ENCODE measurements at regions not wholly inside any gene's neighbourhood (a gene's known extent, or its start where the extent isn't known, plus 50 kb on each side); places are given as distances from the start of the nearest gene placed in this dataset.

DNA sequence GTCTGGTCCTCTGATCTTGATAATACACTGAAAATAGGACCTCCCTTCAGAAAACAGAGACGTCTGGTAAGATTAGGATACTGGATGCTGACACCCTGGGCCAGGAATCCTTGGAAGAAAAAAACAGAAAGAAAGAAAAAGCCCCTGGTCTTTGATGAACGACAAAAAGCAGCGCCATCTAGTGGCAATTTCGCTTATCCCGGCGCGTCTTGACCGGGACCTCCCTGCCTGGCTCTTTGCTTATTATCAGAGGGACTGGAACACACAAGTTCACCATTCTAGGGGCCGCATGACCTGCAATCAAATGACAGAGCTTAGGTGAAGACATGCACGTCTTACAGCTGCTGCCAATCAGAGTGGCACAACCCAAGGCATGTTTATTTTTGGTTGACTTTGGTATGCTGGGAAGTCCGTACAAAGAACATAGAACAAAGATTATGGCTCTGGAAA lies 114.9 kb upstream of the NFIB start:
- no peaks in the 10 kb centered on the region for H3K36me3 ChIP-seq (ENCODE audit: low read length)
- H3K9me2 ChIP-seq (replicated peaks; ENCODE audit: insufficient read depth, low read length), result no peaks in the 10 kb centered on the region
- no peaks in the 10 kb centered on the region for H3F3A ChIP-seq (ENCODE audit: insufficient read depth)
- H3K79me2 ChIP-seq (ENCODE audit: insufficient read depth, low read length), result no peaks in the 10 kb centered on the region
- H3K4me2 ChIP-seq (ENCODE audit: low read depth, low read length, poor library complexity, severe bottlenecking), result no peak overlapping the region
- peak overlapping the region; percentile 21 for H2AFZ ChIP-seq (ENCODE audit: low read depth, low read length, severe bottlenecking)
- TF ChIP-seq, protein P1, sequence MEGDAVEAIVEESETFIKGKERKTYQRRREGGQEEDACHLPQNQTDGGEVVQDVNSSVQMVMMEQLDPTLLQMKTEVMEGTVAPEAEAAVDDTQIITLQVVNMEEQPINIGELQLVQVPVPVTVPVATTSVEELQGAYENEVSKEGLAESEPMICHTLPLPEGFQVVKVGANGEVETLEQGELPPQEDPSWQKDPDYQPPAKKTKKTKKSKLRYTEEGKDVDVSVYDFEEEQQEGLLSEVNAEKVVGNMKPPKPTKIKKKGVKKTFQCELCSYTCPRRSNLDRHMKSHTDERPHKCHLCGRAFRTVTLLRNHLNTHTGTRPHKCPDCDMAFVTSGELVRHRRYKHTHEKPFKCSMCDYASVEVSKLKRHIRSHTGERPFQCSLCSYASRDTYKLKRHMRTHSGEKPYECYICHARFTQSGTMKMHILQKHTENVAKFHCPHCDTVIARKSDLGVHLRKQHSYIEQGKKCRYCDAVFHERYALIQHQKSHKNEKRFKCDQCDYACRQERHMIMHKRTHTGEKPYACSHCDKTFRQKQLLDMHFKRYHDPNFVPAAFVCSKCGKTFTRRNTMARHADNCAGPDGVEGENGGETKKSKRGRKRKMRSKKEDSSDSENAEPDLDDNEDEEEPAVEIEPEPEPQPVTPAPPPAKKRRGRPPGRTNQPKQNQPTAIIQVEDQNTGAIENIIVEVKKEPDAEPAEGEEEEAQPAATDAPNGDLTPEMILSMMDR (IDR thresholded peaks at IDR 0.05; ENCODE audit: insufficient read depth, low read length, poor library complexity, severe bottlenecking), result peak; percentile 86
- no peak for TF ChIP-seq EZH2phosphoT487 (conservative IDR thresholded peaks at IDR 0.05; ENCODE audit: low read length)
- H3K9ac ChIP-seq (ENCODE audit: low read length), result no peak overlapping the region
- H3K4me3 ChIP-seq (ENCODE audit: insufficient read depth, low read length, poor library complexity, severe bottlenecking), result no peak overlapping the region
- H3K27me3 ChIP-seq (ENCODE audit: low read length), result no peaks in the 10 kb centered on the region
- H3K27ac ChIP-seq (ENCODE audit: low read depth, low read length), result no peak overlapping the region
- H3K9me3 ChIP-seq (ENCODE audit: insufficient read depth, low read length), result no peaks in the 10 kb centered on the region
- H4K20me1 ChIP-seq (ENCODE audit: low read depth, low read length), result no peaks in the 10 kb centered on the region

- no peak overlapping the region for H3K4me3 ChIP-seq (ENCODE audit: insufficient read depth, low read length, poor library complexity, severe bottlenecking)
- H3K27ac ChIP-seq (ENCODE audit: low read depth, low read length), result no peak overlapping the region
- no peak overlapping the region for H3K9ac ChIP-seq (ENCODE audit: low read length)
- no peaks in the 10 kb centered on the region for H3K27me3 ChIP-seq (ENCODE audit: low read length)
- no peaks in the 10 kb centered on the region for H3K79me2 ChIP-seq (ENCODE audit: insufficient read depth, low read length)
- TF ChIP-seq, protein P1 (IDR thresholded peaks at IDR 0.05; ENCODE audit: insufficient read depth, low read length, poor library complexity, severe bottlenecking), result no peak
- no peak for TF ChIP-seq EZH2phosphoT487 (conservative IDR thresholded peaks at IDR 0.05; ENCODE audit: low read length)
- no peaks in the 10 kb centered on the region for H3F3A ChIP-seq (ENCODE audit: insufficient read depth)
- no peak overlapping the region for H3K4me2 ChIP-seq (ENCODE audit: low read depth, low read length, poor library complexity, severe bottlenecking)
- H3K9me2 ChIP-seq (replicated peaks; ENCODE audit: insufficient read depth, low read length), result no peaks in the 10 kb centered on the region
- H3K9me3 ChIP-seq (ENCODE audit: insufficient read depth, low read length), result no peaks in the 10 kb centered on the region
- no peaks in the 10 kb centered on the region for H4K20me1 ChIP-seq (ENCODE audit: low read depth, low read length)
- no peak overlapping the region for H2AFZ ChIP-seq (ENCODE audit: low read depth, low read length, severe bottlenecking)
- no peaks in the 10 kb centered on the region for H3K36me3 ChIP-seq (ENCODE audit: low read length)
Observed at GRCh38 chr9:14427419-14427818, 113.5 kb upstream of the NFIB start.

DNA sequence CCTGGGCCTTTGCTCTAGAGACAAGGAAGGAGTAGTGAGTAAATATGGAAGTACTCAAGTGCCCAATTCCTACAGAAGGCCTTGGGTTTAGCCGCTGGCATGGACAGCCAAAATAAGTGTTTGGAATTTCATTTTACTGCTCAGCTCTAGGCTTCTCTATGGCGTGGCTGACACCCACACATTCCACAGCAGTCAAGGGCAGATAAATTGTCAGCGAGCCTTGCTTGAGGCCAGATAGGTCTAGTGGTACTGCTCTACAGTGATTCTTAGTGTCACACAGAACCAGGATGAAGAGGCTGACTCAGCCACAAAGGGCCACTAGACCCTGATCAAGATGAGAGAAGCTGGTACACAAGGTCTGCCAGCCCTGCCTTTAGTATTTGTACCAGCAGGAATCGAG lies 111.0 kb upstream of the NFIB start:
- Histone ChIP-seq H3K27ac (ENCODE audit: low read depth, low read length) (no peak overlapping the region), H3K4me3 (ENCODE audit: insufficient read depth, low read length, poor library complexity, severe bottlenecking) (no peak overlapping the region)
- no peak for TF ChIP-seq EZH2phosphoT487 (conservative IDR thresholded peaks at IDR 0.05; ENCODE audit: low read length)
- TF ChIP-seq, protein P1 (IDR thresholded peaks at IDR 0.05; ENCODE audit: insufficient read depth, low read length, poor library complexity, severe bottlenecking), result no peak

More for the DNA sequence above, 111.0 kb upstream of the NFIB start:
- H3K36me3 ChIP-seq (ENCODE audit: low read length), result no peaks in the 10 kb centered on the region
- H4K20me1 ChIP-seq (ENCODE audit: low read depth, low read length), result no peaks in the 10 kb centered on the region
- no peaks in the 10 kb centered on the region for H3K27me3 ChIP-seq (ENCODE audit: low read length)
- no peaks in the 10 kb centered on the region for H3F3A ChIP-seq (ENCODE audit: insufficient read depth)
- no peak overlapping the region for H3K9ac ChIP-seq (ENCODE audit: low read length)
- no peak overlapping the region for H2AFZ ChIP-seq (ENCODE audit: low read depth, low read length, severe bottlenecking)
- H3K79me2 ChIP-seq (ENCODE audit: insufficient read depth, low read length), result no peaks in the 10 kb centered on the region
- no peaks in the 10 kb centered on the region for H3K9me3 ChIP-seq (ENCODE audit: insufficient read depth, low read length)
- no peak overlapping the region for H3K4me2 ChIP-seq (ENCODE audit: low read depth, low read length, poor library complexity, severe bottlenecking)
- no peaks in the 10 kb centered on the region for H3K9me2 ChIP-seq (replicated peaks; ENCODE audit: insufficient read depth, low read length)
